ENCODE measurements at regions not wholly inside any gene's neighbourhood (a gene's known extent, or its start where the extent isn't known, plus 50 kb on each side); places are given as distances from the start of the nearest gene placed in this dataset.

GRCh38 chr2:34353509-34354113 is 754.5 kb upstream of the FAM98A start:
- no peak for DNase-seq

- DNase-seq: no peak
Measured at GRCh38 chr2:34349527-34349926, 750.4 kb upstream of the FAM98A start.

GRCh38 chr2:34345030-34345429 is 745.9 kb upstream of the FAM98A start:
- DNase-seq: no peak

- DNase-seq: no peak
Measured at GRCh38 chr2:34340307-34340706, 741.2 kb upstream of the FAM98A start.

GRCh38 chr2:34337735-34338134 is 738.6 kb upstream of the FAM98A start:
- no peak for DNase-seq

GRCh38 chr2:34332813-34333212 is 733.7 kb upstream of the FAM98A start:
- no peak for DNase-seq

GRCh38 chr2:34320056-34320455 is 721.0 kb upstream of the FAM98A start:
- no peak for DNase-seq

- DNase-seq: no peak
Measured at GRCh38 chr2:34317797-34318196, 718.7 kb upstream of the FAM98A start.

GRCh38 chr2:34316788-34317187 is 717.7 kb upstream of the FAM98A start:
- no peak for DNase-seq

GRCh38 chr2:34311816-34312215 is 712.7 kb upstream of the FAM98A start:
- no peak for DNase-seq

- DNase-seq: no peak
Measured at GRCh38 chr2:34308140-34308539, 709.0 kb upstream of the FAM98A start.

- DNase-seq: no peak
Measured at GRCh38 chr2:34307636-34308035, 708.5 kb upstream of the FAM98A start.

GRCh38 chr2:34306745-34307144 is 707.6 kb upstream of the FAM98A start:
- DNase-seq: no peak

GRCh38 chr2:34305587-34305986 is 706.5 kb upstream of the FAM98A start:
- no peak for DNase-seq

- DNase-seq: no peak
Measured at GRCh38 chr2:34294961-34295360, 695.9 kb upstream of the FAM98A start.

GRCh38 chr2:34291076-34291475 is 692.0 kb upstream of the FAM98A start:
- DNase-seq: no peak

GRCh38 chr2:34288016-34288415 is 688.9 kb upstream of the FAM98A start:
- DNase-seq: no peak

GRCh38 chr2:34280606-34281005 is 681.5 kb upstream of the FAM98A start:
- DNase-seq: no peak

- no peak for DNase-seq
Measured at GRCh38 chr2:34266908-34267697, 668.0 kb upstream of the FAM98A start.

GRCh38 chr2:34261701-34262100 is 662.6 kb upstream of the FAM98A start:
- no peak for DNase-seq

- DNase-seq: no peak
Measured at GRCh38 chr2:34254272-34254878, 655.3 kb upstream of the FAM98A start.

GRCh38 chr2:34252111-34252510 is 653.0 kb upstream of the FAM98A start:
- no peak for DNase-seq

- DNase-seq: no peak
Measured at GRCh38 chr2:34251578-34251977, 652.5 kb upstream of the FAM98A start.

- no peak for DNase-seq
Measured at GRCh38 chr2:34244195-34244594, 645.1 kb upstream of the FAM98A start.

Measured in right hindlimb (tissue), 1 donor.